Panc1 (cell line): ENCODE measurements at regions not wholly inside any gene's neighbourhood (a gene's known extent, or its start where the extent isn't known, plus 50 kb on each side); places are given as distances from the start of the nearest gene placed in this dataset.

ENCODE experiments used
- ATAC-seq: fragments of 200-7000 bp; cut with Tn5 transposase; 2 replicates; pipeline ENCODE4 v1.9.1; 2020; ENCODE audit warnings: mild to moderate bottlenecking, moderate library complexity
- BruUV-seq: library from RNA; stranded (reverse); fragments of 400-500 nt; replicated peaks from 2 replicates; lab custom pipeline; 2021; lab: Mats Ljungman, UMichigan
- CTCF ChIA-PET: fragments of 300-600 bp; sonication (Branson Sonifier 250); formaldehyde crosslinking; loops from one replicate; lab custom pipeline; 2022; ENCODE audit warnings: antibody characterized with exemption; lab: Charles Lee
- POLR2A ChIA-PET: fragments of 300-600 bp; sonication (Branson Sonifier 250); formaldehyde crosslinking; loops from one replicate; lab custom pipeline; 2022; ENCODE audit warnings: antibody characterized with exemption; lab: Charles Lee
- DNase-seq: peaks from one replicate; pipeline ENCODE4 v3.0.0-alpha.2; 2010; ENCODE audit warnings: low read depth, low spot score
- H3K27ac ChIP-seq: 2 replicates; pipeline ENCODE4 v1.5.1; 2011; ENCODE audit warnings: mild to moderate bottlenecking, low read length, inconsistent platforms
- H3K27me3 ChIP-seq: fragments of 200-500 bp; sonication (Bioruptor generic); 2 replicates; pipeline ENCODE4 v1.6.0; 2014; ENCODE audit warnings: low read length, inconsistent platforms; ENCODE audit not compliant: control insufficient read depth, insufficient read depth
- H3K36me3 ChIP-seq: fragments of 200-500 bp; sonication (Bioruptor generic); 2 replicates; pipeline ENCODE4 v1.5.1; 2014; ENCODE audit warnings: inconsistent platforms, mild to moderate bottlenecking, low read length, moderate library complexity; ENCODE audit not compliant: control insufficient read depth, insufficient read depth
- H3K4me1 ChIP-seq: 2 replicates; pipeline ENCODE4 v1.5.1; 2011; ENCODE audit warnings: inconsistent platforms, mild to moderate bottlenecking, low read length, moderate library complexity; ENCODE audit not compliant: control insufficient read depth, insufficient read depth
- H3K4me3 ChIP-seq, 2 experiments: 2 replicates each; pipeline ENCODE4 v1.5.1; 2011 to 2012; ENCODE audit warnings: low read depth in 2 of 2, low read length in 2 of 2, mild to moderate bottlenecking in 2 of 2, inconsistent platforms in 1 of 2, moderate library complexity in 1 of 2
- H3K9me3 ChIP-seq: fragments of 200-500 bp; sonication (Bioruptor generic); 2 replicates; pipeline ENCODE4 v1.5.1; 2014; ENCODE audit warnings: low read depth, mild to moderate bottlenecking, inconsistent platforms, low read length, moderate library complexity; ENCODE audit not compliant: control insufficient read depth, insufficient read depth
- CTCF ChIP-seq: fragments of 450-650 bp; IDR thresholded peaks from 2 replicates; pipeline ENCODE4 v1.5.1; 2017; ENCODE audit warnings: mild to moderate bottlenecking
- POLR2AphosphoS5 ChIP-seq: IDR thresholded peaks from 2 replicates; pipeline ENCODE4 v1.6.1; 2012; ENCODE audit warnings: mild to moderate bottlenecking, low read depth, low read length, moderate library complexity
- REST ChIP-seq, 2 experiments: IDR thresholded peaks; 2 replicates each; pipeline ENCODE4 v1.6.1; 2011 to 2012; ENCODE audit warnings: low read depth in 2 of 2, control low read depth in 1 of 2, low read length in 1 of 2, mild to moderate bottlenecking in 1 of 2, moderate library complexity in 1 of 2; ENCODE audit not compliant: insufficient read depth in 1 of 2
- SIN3A ChIP-seq: IDR thresholded peaks from 2 replicates; pipeline ENCODE4 v1.6.1; 2012; ENCODE audit warnings: low read depth, mild to moderate bottlenecking, low read length, moderate library complexity, borderline replicate concordance; ENCODE audit not compliant: insufficient read depth
- TCF7L2 ChIP-seq: IDR thresholded peaks from 2 replicates; pipeline ENCODE4 v1.6.1; 2011; ENCODE audit warnings: mild to moderate bottlenecking, low read depth, low read length, inconsistent platforms
- in situ Hi-C: cut with HindIII; loops from 2 replicates; pipeline ENCODE4 v1.10.0; 2016; ENCODE audit warnings: low sequenced_read_pairs, low pct_unique_long_range_greater_than_20kb
- intact Hi-C: fragments of 100-400 bp; cut with micrococcal nuclease; formaldehyde crosslinking; loops from one replicate; pipeline ENCODE4 v1.10.0; 2022; ENCODE audit not compliant: unreplicated experiment

- CTCF ChIA-PET, result no interaction called here
- Histone ChIP-seq H3K4me1 (no peaks in the 10 kb centered on the region), H3K36me3 (no peaks in the 10 kb centered on the region; the same call in 1 of the 2 replicates), H3K27me3 (peaks cover 23% of the 10 kb centered on the region), H3K4me3 (peak overlapping the region; percentile 19 to 42; a peak in 3 of 4 replicates), H3K27ac (no peak overlapping the region), H3K9me3 (no peaks in the 10 kb centered on the region)
- POLR2A ChIA-PET, result no interaction called here
- BruUV-seq, result no TSS peak
- in situ Hi-C loops (no loop called here), intact Hi-C loops (no loop called here)
- TF ChIP-seq POLR2AphosphoS5, result no peak
- TF ChIP-seq SIN3A, result no peak
- TF ChIP-seq REST (IDR thresholded peaks at IDR 0.05; ENCODE audit: insufficient read depth in 1 of 2, low read depth in 2 of 2, low read length in 1 of 2), result no peak
- no peak for TF ChIP-seq CTCF
- TF ChIP-seq TCF7L2, result no peak
- DNase-seq (no peak), ATAC-seq (no peak)
These were observed 202.6 kb upstream of the FOXN3 start for GRCh38 chr14:89619596-89619995.

GRCh38 chr14:89618811-89619551, 201.9 kb upstream of the FOXN3 start:
- Histone ChIP-seq H3K36me3 (no peaks in the 10 kb centered on the region; the same call in 1 of the 2 replicates), H3K4me3 (peak overlapping the region; percentile 42 to 43), H3K4me1 (no peaks in the 10 kb centered on the region), H3K27ac (no peak overlapping the region), H3K9me3 (no peaks in the 10 kb centered on the region), H3K27me3 (peaks cover 23% of the 10 kb centered on the region)
- POLR2A ChIA-PET, result no interaction called here
- in situ Hi-C loops (no loop called here), intact Hi-C loops (no loop called here)
- CTCF ChIA-PET, result no interaction called here
- BruUV-seq, result no TSS peak
- ATAC-seq (peak; percentile 85), DNase-seq (no peak)
- TF ChIP-seq CTCF, result no peak
- no peak for TF ChIP-seq SIN3A
- TF ChIP-seq REST (IDR thresholded peaks at IDR 0.05; ENCODE audit: insufficient read depth in 1 of 2, low read depth in 2 of 2, low read length in 1 of 2), result no peak
- TF ChIP-seq POLR2AphosphoS5, result no peak
- TF ChIP-seq TCF7L2, result no peak
